Astrocyte of the cerebellum (primary cell): ENCODE measurements at regions not wholly inside any gene's neighbourhood (a gene's known extent, or its start where the extent isn't known, plus 50 kb on each side); places are given as distances from the start of the nearest gene placed in this dataset.

Experiments used
- DNase-seq: peaks from one replicate; pipeline ENCODE4 v3.0.0-alpha.2; 2011; ENCODE audit warnings: low read depth
- H3K4me3 ChIP-seq: 2 replicates; pipeline ENCODE4 v1.5.1; 2011; ENCODE audit warnings: mild to moderate bottlenecking, low read depth, low read length, moderate library complexity
- CTCF ChIP-seq: IDR thresholded peaks from 2 replicates; pipeline ENCODE4 v1.5.1; 2012; ENCODE audit warnings: low read length, low read depth, moderate library complexity, mild to moderate bottlenecking; ENCODE audit errors: missing control alignments
- in situ Hi-C: cut with HindIII; loops from 2 replicates; pipeline ENCODE4 v1.10.0; 2017; ENCODE audit warnings: low sequenced_read_pairs

GRCh38 chr15:61621865-61622264 lies 392.8 kb upstream of the RORA start:
- in situ Hi-C loops, result no loop called here
- no peak for DNase-seq
- no peak overlapping the region for H3K4me3 ChIP-seq
- TF ChIP-seq CTCF, result no peak

GRCh38 chr15:61621146-61621545 lies 392.0 kb upstream of the RORA start:
- DNase-seq, result no peak
- in situ Hi-C loops, result no loop called here
- H3K4me3 ChIP-seq, result no peak overlapping the region
- peak; percentile 54 for TF ChIP-seq CTCF

GRCh38 chr15:61620151-61620550 lies 391.0 kb upstream of the RORA start:
- TF ChIP-seq CTCF, result no peak
- DNase-seq, result no peak
- no peak overlapping the region for H3K4me3 ChIP-seq
- in situ Hi-C loops, result no loop called here

GRCh38 chr15:61613729-61614128 lies 384.6 kb upstream of the RORA start:
- DNase-seq, result peak; percentile 57
- no peak for TF ChIP-seq CTCF
- in situ Hi-C loops, result no loop called here
- H3K4me3 ChIP-seq, result no peak overlapping the region

GRCh38 chr15:61613138-61613537 lies 384.0 kb upstream of the RORA start:
- no peak overlapping the region for H3K4me3 ChIP-seq
- DNase-seq, result no peak
- in situ Hi-C loops, result no loop called here
- no peak for TF ChIP-seq CTCF

GRCh38 chr15:61612111-61612510 lies 383.0 kb upstream of the RORA start:
- in situ Hi-C loops, result no loop called here
- no peak for TF ChIP-seq CTCF
- no peak for DNase-seq
- no peak overlapping the region for H3K4me3 ChIP-seq

GRCh38 chr15:61605343-61605742 lies 376.2 kb upstream of the RORA start:
- no peak for DNase-seq
- in situ Hi-C loops, result no loop called here
- H3K4me3 ChIP-seq, result no peak overlapping the region
- TF ChIP-seq CTCF, result no peak
